PFSK-1 (cell line): ENCODE measurements at regions not wholly inside any gene's neighbourhood (a gene's known extent, or its start where the extent isn't known, plus 50 kb on each side); places are given as distances from the start of the nearest gene placed in this dataset.

Experiments used
- FOXP2 ChIP-seq: optimal IDR thresholded peaks from 2 replicates; pipeline ENCODE3; 2011; ENCODE audit warnings: borderline replicate concordance, control low read depth, inconsistent platforms; ENCODE audit not compliant: insufficient read depth; ENCODE audit errors: extremely low read length, extremely low read depth
- POLR2AphosphoS5 ChIP-seq: IDR thresholded peaks from 2 replicates; pipeline ENCODE4 v1.6.1; 2012; ENCODE audit warnings: low read depth, mild to moderate bottlenecking, control low read depth, low read length, moderate library complexity
- TAF1 ChIP-seq: IDR thresholded peaks from 2 replicates; pipeline ENCODE4 v1.6.1; 2012; ENCODE audit warnings: low read length, control low read depth, borderline replicate concordance; ENCODE audit not compliant: insufficient read depth

DNA sequence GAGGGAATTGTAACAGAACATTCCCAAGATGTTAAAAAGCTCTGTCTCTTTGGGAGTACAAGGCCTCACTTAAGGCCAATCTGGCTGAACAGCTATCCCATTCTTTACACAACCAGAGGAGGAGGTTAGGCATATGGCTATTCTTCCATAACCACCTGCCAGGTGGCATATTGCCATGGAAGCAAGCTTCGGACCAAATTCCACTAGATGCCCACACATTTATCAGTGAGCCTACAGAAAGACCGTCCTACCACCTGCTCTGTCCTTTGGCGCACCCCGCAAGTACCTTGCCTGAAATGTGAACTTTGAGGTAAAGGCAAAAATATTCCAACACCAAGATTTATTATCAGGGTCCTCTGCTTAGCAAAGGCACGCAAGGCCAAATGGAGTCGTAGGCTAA is 519.9 kb upstream of the TNP1 start:
- no peak for TF ChIP-seq POLR2AphosphoS5
- TF ChIP-seq FOXP2 = no peak
- TF ChIP-seq TAF1 = no peak
